NK-92 treated with Interleukin-12 subunit alpha and Interleukin-12 subunit beta, amount 100 ng/mL, for 24 hours (cell line): ENCODE measurements at regions not wholly inside any gene's neighbourhood (a gene's known extent, or its start where the extent isn't known, plus 50 kb on each side); places are given as distances from the start of the nearest gene placed in this dataset.
"Not testable (repeated sequence)": the region's sequence is repeated elsewhere in the genome, so short reads cannot be mapped to it uniquely, and the experiment has no call there.

Experiments
- DNase-seq: peaks from one replicate; lab custom pipeline; 2025; lab: John Stamatoyannopoulos, UW

DNA sequence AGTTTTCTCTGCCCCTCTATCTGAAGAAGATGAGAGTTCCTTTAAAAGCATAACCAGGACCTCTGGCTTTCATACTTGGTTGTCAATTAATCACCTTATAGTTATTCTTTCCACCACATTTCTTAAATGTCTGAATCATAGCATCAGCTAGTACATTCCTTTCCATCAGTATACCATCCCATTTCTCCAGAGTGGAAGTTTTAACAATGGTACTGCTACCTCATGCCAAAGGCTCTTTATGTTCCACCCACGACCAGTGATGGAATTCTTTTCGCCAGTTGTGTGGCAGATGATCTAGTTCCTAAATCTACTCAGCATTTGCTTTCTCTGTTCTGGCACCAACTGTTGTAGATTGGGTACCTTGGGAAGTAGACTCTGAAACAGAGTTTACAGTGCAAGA is 379.8 kb downstream of the ZNF674 start:
- no peak for DNase-seq

GRCh38 chrX:46152756-46153155 is 392.5 kb downstream of the ZNF674 start:
- no peak for DNase-seq

DNA sequence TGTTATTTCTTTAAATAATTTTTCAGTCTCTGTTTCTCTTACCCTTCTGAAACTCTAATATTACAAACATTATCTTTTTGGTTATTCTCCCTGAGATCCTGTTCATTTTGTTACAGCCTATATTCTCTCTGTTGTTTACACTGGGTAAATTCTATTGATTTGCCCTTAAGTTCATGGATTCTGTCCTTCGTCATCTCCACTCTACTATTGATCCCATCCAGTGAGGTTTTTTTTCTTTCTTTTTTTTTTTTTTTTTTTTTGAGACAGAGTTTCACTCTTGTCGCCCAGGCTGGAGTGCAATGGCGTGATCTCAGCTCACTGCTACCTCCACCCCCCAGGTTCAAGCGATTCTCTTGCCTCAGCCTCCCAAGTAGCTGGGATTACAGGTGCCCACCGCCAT is 393.9 kb downstream of the ZNF674 start:
- not testable (repeated sequence) for DNase-seq

- DNase-seq, result no peak
These were observed 400.7 kb downstream of the ZNF674 start for GRCh38 chrX:46144566-46144965.

DNA sequence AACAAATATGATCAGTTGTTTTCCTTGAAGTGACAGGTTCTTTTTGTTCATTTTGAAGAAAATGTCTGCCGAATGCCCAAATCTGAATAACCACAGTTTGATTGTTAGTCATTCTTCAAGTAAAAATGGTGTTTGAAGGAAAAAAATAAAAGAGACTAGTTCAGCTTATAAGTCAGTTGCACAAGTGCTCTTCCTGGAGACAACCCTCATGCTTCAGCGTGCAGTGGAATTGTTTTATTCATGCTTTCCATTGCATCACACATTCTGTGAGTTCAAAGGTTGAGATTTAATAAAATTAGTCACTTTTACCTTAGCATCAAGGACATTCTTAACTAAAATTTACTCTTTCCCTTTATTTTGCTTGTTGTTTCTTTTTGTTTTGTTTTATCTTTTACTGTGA is 404.9 kb downstream of the ZNF674 start:
- no peak for DNase-seq

GRCh38 chrX:46130247-46130646 is 415.0 kb downstream of the ZNF674 start:
- DNase-seq, result no peak

DNA sequence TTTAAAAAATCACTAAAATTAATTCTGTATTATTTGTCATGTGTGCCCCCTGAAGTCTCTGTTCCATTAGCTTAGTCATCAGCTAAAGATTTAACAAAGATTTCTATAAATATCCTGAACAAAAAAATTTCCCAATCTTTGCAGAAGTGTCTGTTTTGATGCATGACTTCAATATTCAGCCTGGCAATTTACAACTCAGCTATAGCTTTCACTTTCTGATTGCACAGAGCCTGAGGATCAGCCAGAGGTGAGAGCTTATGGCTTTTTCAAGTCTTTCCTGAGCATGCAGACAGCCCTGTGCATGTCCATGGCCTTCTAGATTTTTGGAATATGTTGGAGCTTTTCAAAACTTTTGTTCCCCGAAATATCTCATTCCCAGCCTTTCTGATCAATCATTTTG is 420.1 kb downstream of the ZNF674 start:
- no peak for DNase-seq

DNA sequence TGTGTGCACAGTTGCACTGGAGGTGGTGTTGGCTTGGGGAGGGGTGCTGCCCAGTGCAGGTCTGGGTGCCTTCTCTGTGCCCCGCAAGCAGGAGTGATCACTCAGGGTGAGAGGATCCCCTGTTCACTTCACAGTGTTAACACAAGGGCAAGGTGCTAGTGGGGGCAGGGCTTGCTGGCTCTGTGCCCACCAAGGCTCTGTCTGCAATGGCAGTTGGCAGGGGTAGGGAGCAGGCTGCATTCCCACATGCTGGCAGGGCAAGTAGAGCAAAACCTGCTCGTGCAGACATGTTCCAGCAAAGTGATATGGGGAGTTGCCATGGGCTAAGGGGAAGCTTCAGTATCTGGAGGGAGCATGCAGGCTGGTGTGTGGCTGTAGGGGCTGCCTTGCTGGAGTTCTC is 428.0 kb downstream of the ZNF674 start:
- DNase-seq, result no peak

GRCh38 chrX:46087310-46087709 is 457.9 kb downstream of the ZNF674 start:
- DNase-seq, result not testable (repeated sequence)

GRCh38 chrX:46080121-46080520 is 465.1 kb downstream of the ZNF674 start:
- not testable (repeated sequence) for DNase-seq

DNA sequence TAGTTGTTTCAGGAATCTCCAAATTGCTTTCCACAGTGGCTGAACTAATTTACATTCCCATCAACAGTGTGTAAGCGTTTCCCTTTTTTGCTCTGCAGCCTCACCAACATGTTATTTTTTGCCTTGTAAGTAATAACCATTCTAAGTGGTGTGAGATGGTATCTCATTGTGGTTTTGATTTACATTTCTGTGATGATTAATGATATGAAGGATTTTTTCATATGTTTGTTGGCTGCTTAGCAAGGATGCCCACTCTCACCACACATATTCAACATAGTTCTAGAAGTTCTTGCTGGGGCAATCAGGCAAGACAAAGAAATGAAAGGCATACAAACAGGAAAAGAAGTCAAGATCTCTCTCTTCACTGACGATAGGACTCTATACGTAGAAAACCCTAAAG is 472.4 kb downstream of the ZNF674 start:
- no peak for DNase-seq

DNA sequence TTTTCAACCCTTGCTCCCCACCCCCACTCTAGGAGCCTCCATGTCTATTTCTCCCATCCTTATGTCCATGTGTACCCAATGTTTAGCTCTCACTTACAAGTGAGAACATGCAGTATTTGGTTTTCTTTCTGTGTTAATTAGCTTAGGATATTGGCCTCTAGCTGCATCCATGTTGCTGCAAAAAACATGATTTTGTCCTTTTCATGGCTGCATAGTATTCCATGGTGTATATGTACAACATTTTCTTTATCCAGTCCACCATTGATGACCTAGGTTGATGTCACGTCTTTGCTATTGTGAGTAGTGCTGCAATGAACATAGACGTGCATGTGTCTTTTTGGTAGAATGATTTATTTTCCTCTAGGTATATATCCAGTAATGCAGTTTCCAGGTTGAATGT is 472.8 kb downstream of the ZNF674 start:
- DNase-seq, result no peak

DNA sequence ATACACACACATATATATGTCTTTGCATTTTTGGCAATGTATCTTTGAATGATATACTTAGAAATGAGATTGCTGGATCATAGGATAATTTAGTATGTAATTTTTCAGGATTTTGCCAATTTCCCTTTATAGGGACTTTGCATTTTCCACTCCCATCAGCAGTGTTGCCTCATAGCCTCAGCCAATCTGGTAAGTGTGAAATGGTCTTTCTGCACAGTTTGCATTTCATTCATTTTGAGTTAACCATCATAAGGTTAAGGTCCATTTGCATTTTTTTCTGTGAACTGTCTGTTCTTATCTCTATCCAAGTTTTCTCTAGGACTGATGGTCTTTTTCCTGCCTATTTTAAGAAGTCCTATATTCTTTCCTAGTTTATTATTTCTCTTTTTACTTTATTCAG is 474.8 kb downstream of the ZNF674 start:
- DNase-seq, result no peak

- no peak for DNase-seq
These were observed 485.9 kb downstream of the ZNF674 start for GRCh38 chrX:46059316-46059715.

DNA sequence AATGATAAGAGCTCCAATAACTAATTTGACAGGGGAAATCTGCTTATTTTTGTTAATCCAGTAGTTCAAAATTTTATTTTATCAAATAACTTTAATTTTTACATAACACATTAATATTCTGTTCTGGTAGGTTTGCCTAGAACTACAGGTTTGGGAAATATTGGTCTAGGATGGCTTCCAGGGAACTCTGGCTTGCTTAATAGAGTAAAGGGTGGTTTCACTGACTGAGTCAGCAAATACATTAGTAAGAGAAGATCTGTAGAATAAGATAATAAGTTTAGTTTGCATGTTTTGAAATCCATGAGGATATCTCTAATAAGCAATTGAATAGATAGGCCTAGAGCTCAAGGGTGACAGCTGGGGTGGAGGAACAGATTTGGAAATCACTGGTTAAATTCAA is 500.7 kb downstream of the ZNF674 start:
- no peak for DNase-seq

DNA sequence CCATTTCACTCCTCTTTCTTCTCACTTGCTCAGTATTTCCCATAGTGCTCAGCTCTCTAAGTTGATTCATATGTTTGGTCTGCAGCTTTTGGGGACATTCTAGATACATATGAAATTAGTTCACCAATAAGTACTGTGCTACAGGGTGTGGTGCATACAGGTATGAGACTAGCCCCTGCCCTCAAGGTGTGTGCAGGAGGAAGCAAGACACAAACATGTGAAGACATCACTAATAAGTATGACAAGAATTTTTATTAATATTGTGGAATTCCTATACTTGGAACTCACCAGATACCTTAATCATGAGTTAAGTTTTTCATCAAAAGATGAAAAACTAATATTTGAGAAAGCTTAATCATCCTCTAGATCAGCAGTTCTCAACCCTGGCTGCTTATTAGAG is 505.2 kb downstream of the ZNF674 start:
- DNase-seq, result no peak

DNA sequence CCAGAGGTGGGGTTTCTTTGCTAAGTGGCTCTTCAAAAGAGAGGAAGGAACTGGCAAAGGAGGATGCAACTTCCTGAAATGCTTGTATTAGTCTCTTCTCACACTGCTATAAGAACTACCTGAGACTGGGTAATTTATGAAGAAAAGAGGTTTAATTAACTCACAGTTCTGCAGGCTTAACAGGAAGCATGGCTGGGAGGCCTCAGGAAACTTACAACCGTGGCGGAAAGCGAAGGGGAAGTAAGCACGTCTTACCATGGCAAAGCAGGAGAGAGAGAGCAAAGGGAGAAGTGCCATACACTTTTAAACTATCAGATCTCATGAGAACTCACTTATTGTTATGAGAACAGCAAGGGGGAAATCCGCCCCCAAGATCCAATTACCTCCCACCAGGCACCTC is 505.7 kb downstream of the ZNF674 start:
- no peak for DNase-seq

- DNase-seq, result no peak
These were observed 508.7 kb downstream of the ZNF674 start for GRCh38 chrX:46036508-46036907.

GRCh38 chrX:46034868-46035267 is 510.4 kb downstream of the ZNF674 start:
- DNase-seq, result no peak

- no peak for DNase-seq
These were observed 515.4 kb downstream of the ZNF674 start for GRCh38 chrX:46029777-46030176.

DNA sequence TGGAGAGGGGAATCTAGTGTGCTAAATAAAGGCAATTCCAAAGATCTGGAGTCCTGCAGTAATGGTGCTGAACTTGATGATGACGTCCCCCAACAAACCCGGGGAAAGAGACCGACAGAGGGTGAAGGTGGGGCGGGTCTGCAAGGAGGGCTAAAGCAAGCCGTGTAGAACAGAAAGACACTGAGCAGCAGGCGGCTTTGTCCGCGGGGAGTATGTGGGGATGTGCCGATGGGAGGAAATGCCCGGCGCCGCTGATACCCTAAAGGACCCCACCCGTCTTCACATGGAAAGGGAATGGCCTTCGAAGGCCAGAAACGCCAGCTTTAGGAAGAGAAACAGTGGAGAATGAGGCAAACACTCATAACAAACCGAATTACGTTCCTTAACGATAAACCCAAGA is 528.9 kb downstream of the ZNF674 start:
- no peak for DNase-seq

DNA sequence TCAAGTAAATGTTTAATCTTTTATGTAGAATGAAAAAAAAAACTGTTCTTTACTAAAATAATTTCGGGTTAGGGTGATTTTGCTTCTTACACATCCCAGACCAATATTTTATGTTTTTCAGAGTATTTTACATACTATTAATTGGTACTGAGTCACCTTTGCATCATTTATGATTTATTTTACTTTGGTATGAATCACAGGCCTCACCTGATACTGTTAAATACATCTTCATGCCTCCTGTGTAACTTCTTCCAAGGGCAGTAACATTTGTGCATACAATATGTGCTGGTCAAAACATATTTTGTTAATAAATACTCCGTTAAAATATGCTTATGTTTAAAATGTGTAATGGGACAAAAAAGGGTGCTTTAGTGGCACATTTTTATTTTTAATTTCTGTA is 529.6 kb downstream of the ZNF674 start:
- no peak for DNase-seq

- no peak for DNase-seq
These were observed 552.7 kb downstream of the ZNF674 start for GRCh38 chrX:45992402-45993123.

DNA sequence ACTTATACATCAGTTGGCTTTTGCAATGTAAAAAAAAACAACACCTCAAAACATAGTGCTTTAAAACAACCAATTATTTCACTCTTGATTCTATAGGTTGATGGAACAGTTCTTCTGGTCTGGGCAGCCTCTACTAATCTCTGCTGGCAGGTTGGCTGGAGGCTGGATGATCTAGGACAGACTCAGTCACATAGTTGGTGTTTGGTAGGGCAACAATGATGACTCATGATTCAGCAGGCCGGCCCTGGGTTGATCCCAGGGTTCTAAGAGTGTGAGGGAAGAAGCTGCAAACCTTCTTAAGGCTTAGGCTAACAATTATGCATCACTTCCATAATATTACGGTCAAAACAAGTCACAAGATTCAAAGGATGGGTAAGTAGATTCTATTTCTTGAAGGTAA is 558.2 kb downstream of the ZNF674 start:
- no peak for DNase-seq

GRCh38 chrX:45986081-45986480 is 559.1 kb downstream of the ZNF674 start:
- DNase-seq, result no peak
